Right hindlimb (tissue), 1 donor: ENCODE measurements at regions not wholly inside any gene's neighbourhood (a gene's known extent, or its start where the extent isn't known, plus 50 kb on each side); places are given as distances from the start of the nearest gene placed in this dataset.
"Not testable (repeated sequence)": the region's sequence is repeated elsewhere in the genome, so short reads cannot be mapped to it uniquely, and the experiment has no call there.

Experiments
- DNase-seq: peaks from one replicate; pipeline ENCODE4 v3.0.0-alpha.2; 2018

DNA sequence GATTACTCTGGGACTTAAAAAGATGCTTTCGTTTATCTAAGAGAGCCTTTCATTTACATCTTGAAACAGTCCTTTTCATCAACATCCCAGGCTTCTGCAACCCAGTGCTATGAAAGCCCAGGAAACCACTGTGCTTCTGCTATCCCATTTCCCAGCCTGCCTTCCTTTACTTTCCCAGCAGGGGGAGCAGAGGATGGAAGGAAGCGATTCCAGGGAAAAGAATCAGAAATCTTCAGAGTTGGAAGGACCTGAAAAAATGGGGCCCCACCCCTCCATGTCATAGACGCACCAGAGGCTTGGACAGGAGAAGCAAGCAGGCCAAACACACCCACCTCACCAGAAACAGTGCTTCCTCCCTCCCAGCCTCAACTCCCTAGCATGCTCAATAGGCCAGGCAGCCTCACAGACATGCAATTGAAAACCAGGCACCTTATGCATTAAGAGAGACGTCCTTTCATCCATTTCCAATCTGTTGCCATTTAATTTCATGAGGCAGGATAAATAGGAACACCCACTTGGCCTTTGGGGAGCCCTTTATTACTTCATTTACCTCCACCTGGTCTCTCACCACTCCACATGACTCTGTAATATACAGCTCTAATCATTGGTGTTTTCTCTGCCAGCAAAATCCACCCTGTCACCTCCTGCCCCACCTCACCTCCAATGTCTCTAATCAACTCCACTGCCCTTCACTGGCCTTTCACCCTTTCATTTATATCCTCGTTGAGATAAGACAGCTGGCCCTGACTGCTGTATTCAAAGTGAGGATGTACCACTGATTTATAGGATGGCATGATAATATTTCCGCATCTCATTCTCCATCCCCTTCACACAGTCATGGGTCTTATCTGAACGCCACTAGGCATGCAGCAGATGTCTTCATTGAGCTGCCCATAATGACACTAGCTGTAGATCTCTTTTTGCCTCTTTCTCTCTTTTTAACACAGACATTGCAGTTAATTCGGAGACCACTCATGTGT, 583.9 kb downstream of the NTRK3 start:
- DNase-seq: peak; percentile 30

DNA sequence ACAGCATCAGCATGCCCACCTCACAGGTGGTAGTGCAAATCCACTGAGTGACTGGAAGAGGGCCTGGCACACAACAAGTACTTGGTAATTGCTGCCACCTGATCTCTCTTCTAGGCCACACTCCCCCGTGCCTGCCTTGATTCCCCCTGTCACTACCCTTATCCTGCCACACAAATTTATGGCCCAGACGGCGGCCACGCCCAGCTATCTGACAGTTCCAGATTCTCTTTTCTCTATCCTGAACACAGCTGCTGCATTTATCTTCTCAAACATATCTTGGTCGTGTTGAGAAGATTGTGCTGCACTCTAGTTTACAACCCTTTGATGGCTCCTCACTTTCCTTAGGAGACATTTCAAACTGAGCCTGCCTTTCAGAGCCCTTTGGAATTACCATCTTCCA, 585.2 kb downstream of the NTRK3 start:
- DNase-seq: no peak

DNA sequence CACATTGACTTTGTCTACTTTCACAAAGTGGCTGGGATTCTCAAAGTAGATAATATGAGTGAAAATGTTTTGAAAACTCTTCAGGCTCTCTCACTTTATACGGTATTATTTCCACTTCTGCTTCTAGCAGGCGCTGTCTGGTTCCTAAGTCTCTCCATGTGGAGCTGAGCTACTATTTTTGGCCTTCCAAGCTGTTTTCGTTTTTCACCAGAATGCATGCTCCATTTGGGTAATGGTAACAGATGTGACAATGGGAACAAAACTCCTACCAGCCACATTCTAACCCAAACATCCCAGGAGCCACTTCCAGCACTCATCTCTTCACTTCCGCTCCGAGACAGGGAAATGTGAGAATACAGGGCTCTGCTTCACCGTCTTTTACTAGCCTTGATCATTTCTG, 586.7 kb downstream of the NTRK3 start:
- no peak for DNase-seq

DNA sequence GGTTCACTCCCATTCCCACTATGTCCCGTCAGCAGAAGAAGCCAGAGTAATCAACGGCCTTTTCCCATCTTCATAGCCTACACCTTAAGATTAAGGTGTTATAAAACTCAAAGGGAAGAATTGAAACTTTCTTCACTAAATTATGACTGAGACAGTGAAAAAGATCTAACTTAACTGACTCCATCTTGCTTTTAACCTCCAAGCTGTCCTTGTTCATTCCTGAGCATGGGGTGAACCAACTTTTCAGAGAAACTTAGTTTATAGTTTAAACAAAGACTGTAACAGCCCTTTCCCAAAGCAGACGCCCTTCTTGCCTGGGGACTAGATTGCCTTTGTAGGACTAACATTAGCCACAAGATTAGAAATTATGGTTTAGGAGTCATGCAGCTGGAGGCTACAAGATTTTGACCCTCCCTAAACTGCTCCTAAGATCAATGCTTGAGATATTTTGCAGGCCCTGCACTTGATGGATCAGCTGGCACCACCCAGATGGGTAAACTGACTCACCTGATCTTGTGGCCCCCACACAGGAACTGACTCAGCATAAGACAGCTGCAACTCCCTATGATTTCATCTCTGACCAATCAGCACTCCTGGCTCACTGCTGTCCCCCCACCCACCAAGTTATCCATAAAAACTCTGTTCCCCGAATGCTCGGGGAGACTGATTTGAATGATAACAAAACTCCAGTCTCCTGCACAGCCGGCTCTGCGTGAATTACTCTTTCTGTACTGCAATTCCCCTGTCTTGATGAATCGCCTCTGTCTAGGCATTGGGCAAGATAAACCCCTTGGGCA, 587.6 kb downstream of the NTRK3 start:
- not testable (repeated sequence) for DNase-seq

DNA sequence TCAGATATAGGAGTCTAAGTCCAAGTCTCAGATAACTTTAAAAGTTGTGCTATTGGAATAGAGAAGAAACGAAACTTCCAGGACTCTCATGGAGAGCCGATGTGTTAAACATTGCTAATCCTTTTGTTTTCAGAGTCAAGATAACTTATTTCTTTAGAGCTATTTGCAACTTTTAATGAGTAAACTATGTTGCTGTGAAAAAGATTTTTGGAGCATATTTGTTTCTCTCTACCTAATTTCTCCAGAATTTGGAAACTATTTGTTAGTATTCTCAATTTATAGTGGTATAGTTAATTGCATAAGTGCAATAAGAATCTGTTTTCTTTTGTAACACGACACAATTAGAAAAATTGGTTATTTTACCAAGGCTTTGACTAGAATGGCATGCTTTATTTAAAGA, 588.9 kb downstream of the NTRK3 start:
- DNase-seq: no peak

DNA sequence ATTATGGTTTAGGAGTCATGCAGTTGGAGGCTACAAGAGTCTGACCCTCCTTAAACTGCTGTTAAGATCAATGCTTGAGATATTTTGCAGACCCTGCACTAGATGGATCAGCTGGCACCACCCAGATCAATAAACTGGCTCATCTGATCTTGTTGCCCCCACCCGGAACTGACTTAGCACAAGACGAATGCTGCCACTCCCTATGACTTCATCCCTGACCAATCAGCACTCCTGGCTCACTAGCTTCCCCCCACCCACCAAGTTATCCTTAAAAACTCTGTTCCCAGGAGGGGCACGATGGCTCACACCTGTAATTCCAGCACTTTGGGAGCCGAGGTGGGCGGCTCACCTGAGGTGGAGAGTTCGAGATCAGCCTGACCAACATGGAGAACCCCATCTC, 594.0 kb downstream of the NTRK3 start:
- DNase-seq: no peak

DNA sequence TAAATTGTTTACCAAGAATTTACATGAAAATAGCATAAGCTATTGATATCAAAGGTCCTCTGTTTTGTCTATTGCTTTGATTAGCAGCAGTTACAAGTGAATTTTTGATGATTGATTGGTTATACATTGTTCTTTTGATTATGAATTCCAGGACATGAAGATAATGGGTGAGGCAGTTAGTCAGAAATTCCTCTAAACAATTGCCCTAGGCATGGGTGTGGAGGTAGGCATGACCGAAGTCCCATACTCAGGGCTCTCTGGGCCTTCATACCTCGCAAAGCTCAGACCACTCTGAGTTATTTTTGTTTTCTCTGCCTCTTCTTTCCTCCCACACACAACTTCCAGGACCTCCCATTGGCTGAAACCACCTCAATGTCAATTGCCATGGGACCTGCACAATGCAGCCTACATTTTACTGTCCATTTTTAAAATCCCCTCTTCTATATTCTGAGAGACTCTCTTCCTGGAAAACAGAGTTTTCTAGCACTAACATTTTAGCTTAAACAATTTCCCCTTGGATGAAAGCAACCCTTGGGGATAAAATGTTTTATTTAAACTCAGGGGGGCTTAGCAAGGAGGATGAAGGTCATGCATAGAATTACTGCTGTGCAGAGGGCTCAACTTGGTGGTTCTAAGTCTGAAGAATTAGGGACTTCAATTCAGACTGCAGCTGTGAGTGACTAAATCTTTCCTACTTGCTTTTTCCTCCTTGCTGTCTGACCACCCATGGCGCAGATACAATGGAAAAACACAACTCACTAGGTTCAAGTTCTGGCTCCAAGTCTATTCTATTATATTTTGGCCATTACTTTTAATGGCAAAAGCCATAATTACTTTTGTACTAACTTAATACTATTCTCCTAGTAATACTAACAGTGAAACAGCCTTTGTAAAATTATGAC, 594.8 kb downstream of the NTRK3 start:
- peak; percentile 25 for DNase-seq

DNA sequence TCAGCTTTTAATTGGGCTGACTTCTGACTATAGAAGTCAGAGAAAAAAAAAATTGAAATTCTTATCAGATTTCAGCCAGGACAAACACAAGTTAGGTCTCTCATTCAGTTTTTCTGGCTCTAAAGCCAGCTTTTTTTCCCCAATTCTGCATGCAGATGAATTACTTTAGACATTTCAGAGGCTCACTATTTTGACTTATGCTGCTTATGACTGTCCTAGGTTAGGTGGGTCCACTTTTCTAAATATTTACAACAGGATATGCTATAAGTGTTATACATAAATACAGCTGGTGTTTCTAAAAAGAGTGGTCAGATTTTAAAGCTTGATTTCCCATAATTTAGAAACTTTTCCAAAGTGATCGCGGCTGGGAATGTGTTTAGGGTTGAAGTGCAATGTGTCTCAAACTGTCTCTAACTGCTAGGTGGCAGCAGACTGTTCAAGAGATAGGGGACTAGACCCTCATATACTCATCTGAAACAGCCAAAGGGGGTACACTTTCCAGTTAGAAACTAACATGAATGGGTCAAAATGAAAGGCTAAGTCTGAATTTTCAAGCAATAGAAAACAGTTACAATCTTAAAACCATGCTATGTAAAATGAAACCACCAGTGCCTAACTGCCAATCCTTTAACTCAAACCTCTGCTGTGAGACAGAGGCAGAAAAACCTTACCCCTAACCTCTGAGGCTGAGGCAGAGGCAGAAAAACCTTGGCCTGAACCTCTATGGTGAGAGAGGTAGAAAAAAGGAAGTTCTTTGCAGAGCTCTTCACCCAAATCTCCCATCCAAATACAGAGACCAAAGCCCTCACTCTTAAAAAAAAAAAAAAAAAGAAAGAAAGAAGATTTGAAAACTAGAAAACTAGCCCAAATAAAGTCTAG, 596.0 kb downstream of the NTRK3 start:
- DNase-seq: no peak

DNA sequence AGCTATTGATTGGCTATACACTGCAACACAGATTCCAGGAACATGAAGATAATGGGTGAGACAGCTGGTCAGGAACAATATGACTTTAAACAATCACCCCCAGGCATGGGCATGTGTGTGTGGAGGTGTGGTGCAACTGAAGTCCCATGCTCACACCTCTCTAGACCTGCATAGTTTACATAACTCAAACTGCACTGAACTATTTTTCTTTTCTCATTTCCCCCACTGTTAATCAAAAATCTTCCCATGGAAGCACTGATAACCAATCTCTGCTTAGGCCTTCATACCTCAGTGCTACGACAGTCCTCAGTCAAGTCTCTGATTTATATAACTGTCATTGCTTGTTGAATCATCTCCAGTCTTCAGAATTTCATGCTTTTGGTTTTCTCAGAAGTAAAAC, 600.2 kb downstream of the NTRK3 start:
- no peak for DNase-seq

DNA sequence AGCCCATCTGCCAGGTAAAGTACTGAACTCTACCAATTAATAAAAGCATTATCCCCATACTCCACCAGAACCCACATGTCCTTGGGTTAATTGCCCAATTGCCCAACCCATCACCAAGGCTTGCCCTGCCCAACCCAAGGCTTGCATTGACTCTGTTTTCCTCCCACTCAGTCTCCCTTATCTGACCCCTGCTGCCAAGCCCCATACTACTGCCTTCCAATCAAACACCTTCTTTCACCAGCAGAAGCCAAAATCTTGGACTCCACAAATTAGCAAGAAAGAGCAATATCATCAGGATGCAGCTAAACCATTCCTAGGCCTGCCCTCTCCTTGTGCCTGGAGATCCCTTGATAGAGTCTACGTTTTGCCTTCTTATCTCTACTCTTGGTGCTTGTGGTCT, 602.9 kb downstream of the NTRK3 start:
- DNase-seq: no peak

DNA sequence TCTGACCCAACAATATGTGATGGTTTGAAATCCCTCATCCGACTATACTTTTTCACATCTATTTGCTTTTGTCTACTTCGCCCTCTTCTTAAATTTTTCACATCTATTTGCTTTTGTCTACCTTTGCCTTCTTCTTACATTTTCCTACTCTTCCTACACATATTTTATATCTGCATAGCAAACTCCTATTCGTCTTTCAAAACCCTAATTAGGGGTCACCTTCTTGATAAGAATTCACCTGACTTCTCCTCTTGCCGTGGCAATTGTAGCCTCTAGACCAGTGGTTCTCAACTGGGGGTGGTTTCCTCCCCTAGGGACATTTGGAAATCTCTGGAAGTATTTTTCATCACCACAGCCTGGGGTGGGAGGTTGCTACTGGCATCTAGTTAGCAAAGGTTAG, 607.4 kb downstream of the NTRK3 start:
- DNase-seq: no peak

DNA sequence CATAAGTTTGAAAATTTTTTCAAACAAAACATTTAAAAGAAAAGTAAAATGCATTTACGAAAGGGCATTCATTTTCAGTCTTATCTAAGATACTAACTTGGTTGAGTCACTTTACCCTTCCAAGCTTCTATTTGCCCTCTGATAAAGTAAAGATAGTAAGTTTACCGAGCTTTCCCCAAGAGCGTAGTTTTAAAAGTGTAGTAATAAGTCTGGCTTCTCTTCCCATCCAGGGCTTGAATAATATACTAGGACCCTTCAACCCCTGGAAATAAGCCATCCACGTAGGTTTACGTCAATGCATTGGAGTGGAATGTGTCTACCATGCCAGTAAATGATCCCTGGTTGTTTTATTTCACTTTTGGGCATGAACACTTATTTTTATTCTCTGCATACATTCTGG, 608.3 kb downstream of the NTRK3 start:
- DNase-seq: peak; percentile 28

DNA sequence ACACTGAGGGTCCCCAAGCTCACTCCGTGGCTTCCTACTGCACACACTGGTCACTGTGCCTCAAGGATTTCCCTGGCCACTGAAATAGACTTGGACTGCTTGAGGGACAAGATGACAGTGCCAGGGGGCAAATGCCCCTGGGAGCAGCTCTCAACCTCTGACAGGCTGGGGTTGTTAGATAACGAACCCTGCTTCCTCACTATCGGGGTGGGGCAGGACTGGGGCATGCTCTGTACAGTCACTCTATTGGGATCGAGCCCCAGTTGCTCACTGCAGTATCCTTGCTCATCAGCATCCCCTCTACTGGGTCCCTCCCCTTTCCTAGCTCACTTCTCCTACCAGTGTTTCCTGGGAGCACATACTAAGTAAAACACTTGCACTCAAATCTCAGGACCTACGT, 610.8 kb downstream of the NTRK3 start:
- DNase-seq: no peak

DNA sequence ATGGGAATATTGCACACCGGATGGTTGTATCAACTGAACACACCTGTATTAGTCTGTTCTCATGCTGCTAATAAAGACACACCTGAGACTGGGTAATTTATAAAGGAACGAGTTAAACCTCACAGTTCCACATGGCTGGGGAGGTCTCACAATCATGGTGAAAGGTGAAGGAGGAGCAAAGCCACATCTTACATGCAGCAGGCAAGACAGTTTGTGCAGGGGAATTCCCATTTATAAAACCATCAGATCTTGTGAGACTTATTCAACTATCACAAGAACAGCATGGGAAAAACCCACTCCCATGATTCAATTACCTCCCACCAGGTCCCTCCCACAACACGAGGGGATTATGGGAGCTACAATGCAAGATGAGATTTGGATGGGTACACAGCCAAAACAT, 613.5 kb downstream of the NTRK3 start:
- DNase-seq: not testable (repeated sequence)

DNA sequence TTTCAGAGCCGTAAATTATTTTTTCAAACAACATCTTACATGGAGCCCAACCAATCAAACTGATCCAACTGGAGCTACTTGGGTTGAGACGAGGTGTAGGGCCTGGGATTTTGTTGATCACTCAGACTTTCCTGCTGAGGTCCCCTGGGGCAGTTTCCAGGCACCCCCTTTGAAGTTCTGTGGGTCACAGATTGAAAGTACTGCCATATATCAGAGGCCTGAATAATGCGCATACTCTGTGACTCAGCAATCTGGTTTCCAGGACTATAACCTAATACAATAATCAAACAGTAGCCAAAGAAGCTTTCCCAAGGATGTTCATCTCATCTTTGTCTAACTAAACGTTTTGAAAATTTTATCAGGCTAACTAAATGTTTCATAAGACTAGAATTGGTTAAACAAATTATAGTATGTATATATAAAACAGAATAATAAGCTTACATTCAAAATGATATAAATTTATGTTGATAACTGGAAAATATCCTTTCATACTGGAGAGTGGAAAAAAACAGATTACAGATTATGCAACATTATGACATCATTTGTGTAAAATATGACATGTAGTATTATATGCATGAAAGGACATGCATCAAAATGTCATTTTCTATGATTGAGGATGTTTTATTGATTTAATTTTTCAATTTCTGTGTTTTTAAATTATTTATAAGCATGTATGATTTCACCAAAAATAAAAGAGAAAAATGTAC, 617.1 kb downstream of the NTRK3 start:
- DNase-seq: no peak

DNA sequence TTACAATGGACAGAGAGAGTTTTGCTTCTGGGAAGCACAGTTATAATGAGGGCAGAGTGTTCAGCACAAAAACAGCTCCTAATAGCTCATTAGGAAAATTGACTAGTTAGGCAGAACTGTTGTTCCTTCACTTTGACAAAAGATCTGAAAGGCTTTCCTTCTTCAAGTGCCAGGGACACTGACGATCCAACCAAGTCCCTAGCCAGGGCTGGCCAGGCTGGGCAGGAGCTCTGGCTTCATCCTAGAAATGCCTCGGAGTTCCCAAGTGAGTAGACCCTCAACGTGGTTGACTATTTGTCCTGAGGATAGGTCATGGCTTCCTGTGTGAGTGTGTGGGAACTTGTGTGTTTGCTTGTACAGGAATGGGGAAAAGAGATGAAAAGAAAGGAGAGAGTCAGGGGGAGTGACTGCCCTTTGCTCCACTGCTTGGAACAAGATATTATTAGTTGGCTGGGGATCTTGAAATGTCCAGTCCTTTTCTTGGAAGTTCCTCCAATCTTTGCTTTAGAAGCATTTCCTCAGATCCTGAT, 617.9 kb downstream of the NTRK3 start:
- DNase-seq: no peak

DNA sequence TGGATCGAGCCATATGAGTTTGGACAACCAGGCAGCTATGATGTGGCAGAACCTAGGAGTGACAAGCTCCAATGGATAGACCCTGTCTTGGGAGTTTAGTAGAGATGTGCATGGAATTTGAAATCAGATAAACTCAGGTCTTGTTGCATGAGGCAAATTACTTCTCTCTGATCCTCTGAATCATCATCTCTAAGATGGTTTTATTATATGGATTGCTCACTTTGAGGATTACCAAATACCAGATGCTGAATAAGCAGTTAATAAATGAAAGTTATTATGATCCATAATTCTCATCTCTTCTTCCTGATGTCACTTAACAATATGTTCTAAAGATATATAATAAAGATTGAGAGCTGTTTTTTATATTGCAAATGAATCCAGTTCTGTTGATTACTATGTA, 622.2 kb downstream of the NTRK3 start:
- DNase-seq: no peak

DNA sequence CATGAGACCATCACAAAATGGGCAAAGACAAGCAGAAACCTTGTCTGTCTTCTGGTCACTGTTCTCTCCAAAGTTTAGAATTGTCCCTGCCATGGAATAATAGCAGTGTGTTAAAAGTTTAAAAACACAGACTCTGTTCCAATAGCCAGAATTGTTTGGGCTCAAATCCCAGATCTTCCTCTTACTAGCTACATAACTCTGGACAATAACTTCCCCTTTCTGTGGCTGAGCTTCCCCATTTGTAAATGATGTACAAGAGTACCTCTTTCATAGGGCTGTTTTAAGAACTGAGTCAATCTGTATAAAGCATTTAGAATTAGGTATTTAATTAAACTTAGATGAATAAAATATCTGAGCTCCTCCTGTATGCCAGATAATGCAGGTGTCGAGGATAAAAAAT, 623.0 kb downstream of the NTRK3 start:
- no peak for DNase-seq

DNA sequence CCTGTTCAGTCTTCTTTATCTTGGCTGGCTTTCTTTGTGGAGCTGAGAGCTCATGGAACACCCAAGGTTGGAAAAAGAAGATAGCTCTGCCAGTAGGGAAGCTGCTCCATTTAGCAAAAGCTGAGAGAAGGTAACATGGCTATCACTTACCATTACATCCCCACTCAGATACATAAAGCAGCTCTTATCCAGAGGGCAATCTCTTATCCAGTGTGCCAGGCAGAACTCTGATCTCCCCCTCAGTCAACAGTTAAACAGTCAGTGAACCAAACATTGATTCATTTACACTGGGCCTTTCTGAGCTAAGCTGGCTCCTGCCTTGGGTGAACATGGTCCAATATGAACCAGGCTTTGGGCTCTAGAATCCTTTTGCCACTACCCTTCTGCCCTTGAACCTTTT, 624.2 kb downstream of the NTRK3 start:
- no peak for DNase-seq

DNA sequence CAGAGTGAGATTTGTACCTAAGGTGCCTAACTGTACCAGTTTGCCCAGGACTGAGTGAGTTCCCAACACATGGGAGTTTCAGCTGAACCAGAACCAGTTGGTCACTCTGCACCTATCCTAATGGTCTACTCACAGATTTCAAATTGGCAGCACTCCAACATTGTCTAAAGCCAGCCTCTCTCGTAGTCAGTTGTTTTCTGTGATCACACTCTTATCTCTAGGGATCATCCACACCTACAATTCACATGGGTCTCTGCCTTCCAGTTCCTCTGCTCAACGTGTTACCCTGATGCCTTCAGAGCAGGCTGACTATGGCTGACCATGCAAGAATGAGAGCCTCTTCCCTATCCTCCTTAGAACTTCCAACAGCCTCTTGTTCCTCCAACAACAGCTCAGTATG, 624.8 kb downstream of the NTRK3 start:
- DNase-seq: no peak

DNA sequence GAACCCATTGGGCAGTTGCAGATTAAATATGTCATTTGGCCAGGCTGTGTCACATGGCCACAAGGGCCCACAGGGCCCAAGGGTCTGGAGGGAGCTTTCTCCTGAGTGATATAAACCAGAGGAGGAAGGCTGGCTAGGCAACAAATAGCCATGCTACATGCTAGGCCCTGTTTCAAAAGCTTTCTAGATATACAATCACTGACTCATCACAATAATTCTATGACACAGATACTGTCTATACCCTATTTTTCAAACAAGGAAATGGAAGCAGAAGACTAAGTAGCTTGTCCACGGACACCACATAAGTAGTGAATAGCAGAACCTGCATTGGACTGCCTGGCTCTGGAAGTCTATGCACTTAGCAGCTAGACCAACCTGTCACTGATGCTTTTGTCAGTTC, 625.4 kb downstream of the NTRK3 start:
- no peak for DNase-seq
